Breast epithelium (tissue), 3 donors: ENCODE measurements at regions not wholly inside any gene's neighbourhood (a gene's known extent, or its start where the extent isn't known, plus 50 kb on each side); places are given as distances from the start of the nearest gene placed in this dataset.

Experiments
- POLR2A ChIP-seq: fragments of 450-650 bp; IDR thresholded peaks from one replicate; pipeline ENCODE4 v1.6.1; 2016; ENCODE audit warnings: antibody characterized with exemption, mild to moderate bottlenecking, moderate library complexity
- TF ChIP-seq, protein P1 (sequence below), 3 donors: fragments of 450-650 bp; IDR thresholded peaks; one replicate each; pipeline ENCODE4 v1.5.1; 2016 to 2017; ENCODE audit warnings: antibody characterized with exemption in 3 of 3, mild to moderate bottlenecking in 3 of 3, moderate library complexity in 3 of 3

DNA sequence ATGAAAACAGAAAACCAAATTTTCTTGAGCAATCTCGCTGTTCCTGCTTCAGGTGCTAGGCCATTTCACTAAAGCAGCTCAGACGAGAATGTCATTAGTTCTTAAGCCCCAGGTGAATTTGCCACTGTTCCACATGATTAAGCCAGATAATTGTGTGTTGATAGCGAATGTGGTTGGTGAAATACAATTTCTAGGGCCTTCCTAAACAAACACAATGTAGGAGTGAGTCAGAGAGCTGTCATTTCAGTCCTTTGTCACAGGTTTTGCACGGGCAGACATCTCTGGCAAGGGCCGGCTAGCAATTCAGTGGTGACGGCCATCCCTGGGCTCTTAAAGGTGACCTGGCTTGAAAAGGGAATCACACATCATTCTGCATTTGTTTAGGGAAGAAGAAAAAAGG is 170.7 kb downstream of the TMEM182 start:
- TF ChIP-seq POLR2A = no peak
- TF ChIP-seq, protein P1, sequence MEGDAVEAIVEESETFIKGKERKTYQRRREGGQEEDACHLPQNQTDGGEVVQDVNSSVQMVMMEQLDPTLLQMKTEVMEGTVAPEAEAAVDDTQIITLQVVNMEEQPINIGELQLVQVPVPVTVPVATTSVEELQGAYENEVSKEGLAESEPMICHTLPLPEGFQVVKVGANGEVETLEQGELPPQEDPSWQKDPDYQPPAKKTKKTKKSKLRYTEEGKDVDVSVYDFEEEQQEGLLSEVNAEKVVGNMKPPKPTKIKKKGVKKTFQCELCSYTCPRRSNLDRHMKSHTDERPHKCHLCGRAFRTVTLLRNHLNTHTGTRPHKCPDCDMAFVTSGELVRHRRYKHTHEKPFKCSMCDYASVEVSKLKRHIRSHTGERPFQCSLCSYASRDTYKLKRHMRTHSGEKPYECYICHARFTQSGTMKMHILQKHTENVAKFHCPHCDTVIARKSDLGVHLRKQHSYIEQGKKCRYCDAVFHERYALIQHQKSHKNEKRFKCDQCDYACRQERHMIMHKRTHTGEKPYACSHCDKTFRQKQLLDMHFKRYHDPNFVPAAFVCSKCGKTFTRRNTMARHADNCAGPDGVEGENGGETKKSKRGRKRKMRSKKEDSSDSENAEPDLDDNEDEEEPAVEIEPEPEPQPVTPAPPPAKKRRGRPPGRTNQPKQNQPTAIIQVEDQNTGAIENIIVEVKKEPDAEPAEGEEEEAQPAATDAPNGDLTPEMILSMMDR (IDR thresholded peaks at IDR 0.05) = no peak
